Endodermal cell (in vitro differentiated cells): ENCODE measurements at regions not wholly inside any gene's neighbourhood (a gene's known extent, or its start where the extent isn't known, plus 50 kb on each side); places are given as distances from the start of the nearest gene placed in this dataset.

ENCODE experiments used
- DNase-seq: peaks from one replicate; pipeline ENCODE4 v3.0.0-alpha.2; 2017
- H3K27ac ChIP-seq: 2 replicates; pipeline ENCODE4 v1.5.1; 2013; ENCODE audit warnings: mild to moderate bottlenecking, low read depth, low read length, moderate library complexity
- H3K27me3 ChIP-seq: 2 replicates; pipeline ENCODE4 v1.6.1; 2013; ENCODE audit warnings: mild to moderate bottlenecking, low read length, moderate library complexity; ENCODE audit not compliant: insufficient read depth, control insufficient read depth, poor library complexity, severe bottlenecking
- H3K36me3 ChIP-seq: 2 replicates; pipeline ENCODE4 v1.7.0; 2013; ENCODE audit warnings: mild to moderate bottlenecking, low read length, moderate library complexity; ENCODE audit not compliant: control insufficient read depth, insufficient read depth
- H3K4me1 ChIP-seq: one replicate; pipeline ENCODE4 v1.7.0; 2013; ENCODE audit warnings: low read length; ENCODE audit not compliant: control insufficient read depth, insufficient read depth
- H3K4me3 ChIP-seq: 2 replicates; pipeline ENCODE4 v1.5.1; 2013; ENCODE audit warnings: mild to moderate bottlenecking, low read length, moderate library complexity
- H3K9ac ChIP-seq: 2 replicates; pipeline ENCODE4 v1.6.1; 2013; ENCODE audit warnings: mild to moderate bottlenecking, low read length, moderate library complexity; ENCODE audit not compliant: poor library complexity, severe bottlenecking; ENCODE audit errors: extremely low read depth
- H3K9me3 ChIP-seq: 2 replicates; pipeline ENCODE4 v1.6.1; 2013; ENCODE audit warnings: mild to moderate bottlenecking, low read length, moderate library complexity; ENCODE audit not compliant: control insufficient read depth
- H3K27ac Mint-ChIP-seq: 2 replicates; pipeline ENCODE4 v1.8.0; 2020; ENCODE audit warnings: mixed read lengths
- H3K27me3 Mint-ChIP-seq: 2 replicates; pipeline ENCODE4 v1.8.0; 2021; ENCODE audit warnings: mild to moderate bottlenecking, mixed read lengths; ENCODE audit not compliant: insufficient read depth
- H3K36me3 Mint-ChIP-seq: 2 replicates; pipeline ENCODE4 v1.8.0; 2020; ENCODE audit warnings: low read depth, mixed read lengths
- H3K4me1 Mint-ChIP-seq: 2 replicates; pipeline ENCODE4 v1.8.0; 2020; ENCODE audit warnings: mixed read lengths
- H3K4me3 Mint-ChIP-seq: 2 replicates; pipeline ENCODE4 v1.8.0; 2020; ENCODE audit warnings: mild to moderate bottlenecking, moderate library complexity, mixed read lengths
- H3K9me3 Mint-ChIP-seq: 2 replicates; pipeline ENCODE4 v1.8.0; 2020; ENCODE audit warnings: mild to moderate bottlenecking, mixed read lengths
- CTCF ChIP-seq: fragments of 200-600 bp; sonication (generic); conservative IDR thresholded peaks from 2 replicates; pipeline ENCODE4 v1.5.0; 2021; ENCODE audit warnings: antibody characterized with exemption, mild to moderate bottlenecking
- WGBS, 2 experiments: methylation state at CpG; one replicate each; pipeline versions ENCODE4 v1.1.5 to v1.1.7; 2013; ENCODE audit warnings: missing lambda C conversion rate in 2 of 2, mixed read lengths in 1 of 2; ENCODE audit not compliant: insufficient coverage in 1 of 2, insufficient read length in 1 of 2; 5-methylcytosine and 5-hydroxymethylcytosine counted together

DNA sequence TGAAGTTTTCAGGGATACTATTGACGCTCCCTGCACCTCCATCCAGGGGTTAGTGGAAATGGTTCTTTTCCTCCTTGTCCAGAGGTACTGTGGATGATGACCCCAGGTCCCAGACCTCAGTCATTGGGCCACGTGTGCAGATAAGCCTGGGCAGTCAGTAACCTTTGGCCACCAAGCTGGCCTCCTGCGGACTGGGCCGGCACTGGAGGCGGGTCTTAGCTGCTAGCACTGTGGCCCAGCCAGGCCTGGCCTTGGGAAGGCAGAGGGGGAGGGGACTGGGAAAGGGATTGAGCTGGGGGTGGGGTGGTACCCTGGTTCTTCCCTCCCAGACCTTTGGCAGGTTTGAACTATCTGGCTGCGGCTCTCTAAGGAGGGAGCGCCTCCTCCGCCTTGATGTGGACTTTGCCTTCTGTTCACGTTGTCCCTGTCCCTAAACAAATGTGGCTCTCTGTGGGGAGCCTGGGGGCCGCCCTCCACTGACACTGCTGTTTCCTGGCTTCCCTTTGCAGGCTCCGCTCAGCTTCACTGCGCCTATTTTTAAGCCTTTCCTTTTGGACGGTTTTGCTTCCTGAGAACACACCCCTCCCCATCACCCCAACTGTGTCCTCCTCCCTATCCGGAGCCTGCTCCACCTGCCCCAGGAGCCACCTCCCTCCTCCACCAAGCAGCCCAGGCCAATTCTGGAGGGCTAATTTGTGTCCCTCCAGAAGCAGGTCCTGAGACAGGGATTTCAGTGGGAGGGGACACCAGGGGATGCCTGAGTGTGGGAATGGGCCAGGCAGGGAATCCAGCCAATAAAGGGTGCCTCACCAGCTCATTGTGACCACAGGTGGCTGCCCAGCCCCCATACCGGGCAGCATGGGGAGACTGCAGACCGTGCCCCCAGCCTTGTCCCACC, 251.9 kb downstream of the SEC14L1 start:
- no peaks in the 10 kb centered on the region for H3K36me3 ChIP-seq
- H3K4me3 Mint-ChIP-seq: peak overlapping the region; percentile 34
- no peaks in the 10 kb centered on the region for H3K27me3 Mint-ChIP-seq
- peaks cover 48% of the 10 kb centered on the region for H3K4me1 Mint-ChIP-seq
- H3K9me3 ChIP-seq: no peaks in the 10 kb centered on the region
- DNase-seq: peak; percentile 92
- peak overlapping the region; percentile 92 for H3K27ac Mint-ChIP-seq
- 29 to 32% methylated on average over 10 to 16 of the region's 16 CpGs for WGBS, 2 experiments
- peak overlapping the region; percentile 52 for H3K27ac ChIP-seq
- no peak for TF ChIP-seq CTCF
- peaks cover 38% of the 10 kb centered on the region for H3K4me1 ChIP-seq
- no peak overlapping the region for H3K9ac ChIP-seq
- H3K36me3 Mint-ChIP-seq: no peaks in the 10 kb centered on the region
- H3K9me3 Mint-ChIP-seq: no peaks in the 10 kb centered on the region
- H3K4me3 ChIP-seq: peak overlapping the region; percentile 61
- no peaks in the 10 kb centered on the region for H3K27me3 ChIP-seq

GRCh38 chr17:77393274-77393600, 252.5 kb downstream of the SEC14L1 start:
- Histone ChIP-seq H3K9ac (no peak overlapping the region), H3K4me3 (peak overlapping the region; percentile 61)

DNA sequence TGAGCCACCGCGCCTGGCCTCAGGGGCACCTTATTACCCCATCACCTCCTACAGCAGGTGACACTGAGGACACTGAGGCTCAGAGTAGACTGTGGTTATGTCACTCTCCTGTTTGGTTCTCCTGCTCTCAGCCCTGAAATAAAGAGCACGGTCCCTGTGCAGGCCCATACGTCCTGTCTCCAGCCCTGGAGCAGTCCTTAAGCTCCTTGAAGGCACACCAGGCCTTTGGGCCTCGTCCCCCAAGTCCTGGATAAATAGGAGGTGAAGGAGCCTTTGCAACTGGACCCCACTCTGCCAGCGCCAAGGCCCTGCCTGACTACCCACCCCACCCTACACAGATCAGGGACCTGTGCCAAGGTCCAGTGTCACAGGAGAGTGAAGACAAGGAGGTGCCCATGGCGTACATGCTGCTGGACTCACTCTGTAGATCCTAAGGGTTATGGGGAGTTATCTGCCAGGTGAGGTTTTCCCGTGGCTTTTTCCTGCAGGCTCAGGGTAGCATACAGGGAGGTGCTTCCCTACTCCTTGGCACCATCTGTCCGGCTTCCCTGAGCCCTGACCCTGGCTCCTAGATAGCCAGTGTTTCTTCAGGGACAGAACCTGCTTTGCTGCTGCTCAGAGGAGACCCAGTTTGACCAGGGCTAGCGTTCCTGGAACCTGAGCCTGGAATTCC, 253.2 kb downstream of the SEC14L1 start:
- no peak for TF ChIP-seq CTCF
- WGBS, 2 experiments: 84 to 91% methylated on average over 4 to 10 of the region's 10 CpGs
- Mint-ChIP-seq H3K36me3 (peaks cover 3% of the 10 kb centered on the region), H3K27me3 (no peaks in the 10 kb centered on the region), H3K27ac (peak overlapping the region; percentile 72), H3K4me1 (peaks cover 40% of the 10 kb centered on the region), H3K9me3 (no peaks in the 10 kb centered on the region), H3K4me3 (no peak overlapping the region)
- H3K9ac ChIP-seq: no peak overlapping the region
- no peaks in the 10 kb centered on the region for H3K9me3 ChIP-seq
- H3K27ac ChIP-seq: peak overlapping the region; percentile 20
- peaks cover 6% of the 10 kb centered on the region for H3K36me3 ChIP-seq
- H3K27me3 ChIP-seq: no peaks in the 10 kb centered on the region
- H3K4me3 ChIP-seq: no peak overlapping the region
- H3K4me1 ChIP-seq: peaks cover 36% of the 10 kb centered on the region
- DNase-seq: no peak

More at GRCh38 chr17:77393274-77393600, 252.5 kb downstream of the SEC14L1 start:
- no peak overlapping the region for H3K27ac ChIP-seq
- Mint-ChIP-seq H3K27me3 (no peaks in the 10 kb centered on the region), H3K4me3 (peak overlapping the region; percentile 34), H3K4me1 (peaks cover 47% of the 10 kb centered on the region), H3K27ac (peak overlapping the region; percentile 92), H3K36me3 (no peaks in the 10 kb centered on the region), H3K9me3 (no peaks in the 10 kb centered on the region)
- DNase-seq: no peak
- H3K36me3 ChIP-seq: no peaks in the 10 kb centered on the region
- H3K27me3 ChIP-seq: no peaks in the 10 kb centered on the region
- TF ChIP-seq CTCF: no peak
- peaks cover 38% of the 10 kb centered on the region for H3K4me1 ChIP-seq
- WGBS, 2 experiments: 91 to 92% methylated on average over 3 of the region's 5 CpGs
- H3K9me3 ChIP-seq: no peaks in the 10 kb centered on the region
